ENCODE measurements at regions not wholly inside any gene's neighbourhood (a gene's known extent, or its start where the extent isn't known, plus 50 kb on each side); places are given as distances from the start of the nearest gene placed in this dataset.

GRCh38 chr2:196362973-196363549, 191.7 kb upstream of the STK17B start:
- Histone ChIP-seq H3K4me3 (ENCODE audit: low read depth, low read length, poor library complexity, severe bottlenecking) (no peak overlapping the region), H3K27me3 (ENCODE audit: insufficient read depth, low read length) (no peaks in the 10 kb centered on the region), H2AFZ (ENCODE audit: low read length) (no peak overlapping the region), H3K27ac (ENCODE audit: low read depth, low read length, poor library complexity, severe bottlenecking) (no peak overlapping the region), H3K9me3 (ENCODE audit: low read length) (no peaks in the 10 kb centered on the region), H3K79me2 (ENCODE audit: insufficient read depth, low read length) (no peaks in the 10 kb centered on the region), H3K36me3 (ENCODE audit: insufficient read depth, low read length) (no peaks in the 10 kb centered on the region), H4K20me1 (ENCODE audit: insufficient read depth, low read length) (no peaks in the 10 kb centered on the region), H3K4me1 (ENCODE audit: insufficient read depth, low read length, severe bottlenecking) (no peaks in the 10 kb centered on the region), H3K4me2 (ENCODE audit: low read length) (no peak overlapping the region), H3K9me2 (ENCODE audit: low read depth, low read length) (no peaks in the 10 kb centered on the region), H3F3A (ENCODE audit: insufficient read depth, low read length) (no peaks in the 10 kb centered on the region), H3K9ac (ENCODE audit: low read length) (no peak overlapping the region)
- TF ChIP-seq EZH2 (IDR thresholded peaks at IDR 0.05; ENCODE audit: borderline replicate concordance, low read length) (no peak), CTCF (IDR thresholded peaks at IDR 0.05; ENCODE audit: low read length) (no peak)

- no peaks in the 10 kb centered on the region for H3K79me2 ChIP-seq (ENCODE audit: insufficient read depth, low read length)
- no peaks in the 10 kb centered on the region for H3K9me2 ChIP-seq (ENCODE audit: low read depth, low read length)
- no peaks in the 10 kb centered on the region for H3K4me1 ChIP-seq (ENCODE audit: insufficient read depth, low read length, severe bottlenecking)
- H3K36me3 ChIP-seq (ENCODE audit: insufficient read depth, low read length), result no peaks in the 10 kb centered on the region
- H4K20me1 ChIP-seq (ENCODE audit: insufficient read depth, low read length), result no peaks in the 10 kb centered on the region
- no peak overlapping the region for H3K4me3 ChIP-seq (ENCODE audit: low read depth, low read length, poor library complexity, severe bottlenecking)
- no peak overlapping the region for H3K9ac ChIP-seq (ENCODE audit: low read length)
- TF ChIP-seq CTCF (IDR thresholded peaks at IDR 0.05; ENCODE audit: low read length) (no peak), EZH2 (IDR thresholded peaks at IDR 0.05; ENCODE audit: borderline replicate concordance, low read length) (no peak)
- H3K27ac ChIP-seq (ENCODE audit: low read depth, low read length, poor library complexity, severe bottlenecking), result no peak overlapping the region
- no peaks in the 10 kb centered on the region for H3K27me3 ChIP-seq (ENCODE audit: insufficient read depth, low read length)
- no peak overlapping the region for H3K4me2 ChIP-seq (ENCODE audit: low read length)
- no peak overlapping the region for H2AFZ ChIP-seq (ENCODE audit: low read length)
- H3F3A ChIP-seq (ENCODE audit: insufficient read depth, low read length), result no peaks in the 10 kb centered on the region
- H3K9me3 ChIP-seq (ENCODE audit: low read length), result no peaks in the 10 kb centered on the region
Observed at GRCh38 chr2:196365145-196365544, 193.8 kb upstream of the STK17B start.

GRCh38 chr2:196365923-196366322, 194.5 kb upstream of the STK17B start:
- no peaks in the 10 kb centered on the region for H3K9me3 ChIP-seq (ENCODE audit: low read length)
- no peak overlapping the region for H3K9ac ChIP-seq (ENCODE audit: low read length)
- H3F3A ChIP-seq (ENCODE audit: insufficient read depth, low read length), result no peaks in the 10 kb centered on the region
- H3K79me2 ChIP-seq (ENCODE audit: insufficient read depth, low read length), result no peaks in the 10 kb centered on the region
- H4K20me1 ChIP-seq (ENCODE audit: insufficient read depth, low read length), result no peaks in the 10 kb centered on the region
- no peak overlapping the region for H3K4me2 ChIP-seq (ENCODE audit: low read length)
- no peaks in the 10 kb centered on the region for H3K4me1 ChIP-seq (ENCODE audit: insufficient read depth, low read length, severe bottlenecking)
- TF ChIP-seq CTCF (IDR thresholded peaks at IDR 0.05; ENCODE audit: low read length), result no peak
- H3K9me2 ChIP-seq (ENCODE audit: low read depth, low read length), result no peaks in the 10 kb centered on the region
- no peak overlapping the region for H2AFZ ChIP-seq (ENCODE audit: low read length)
- no peak overlapping the region for H3K4me3 ChIP-seq (ENCODE audit: low read depth, low read length, poor library complexity, severe bottlenecking)
- H3K27me3 ChIP-seq (ENCODE audit: insufficient read depth, low read length), result no peaks in the 10 kb centered on the region
- no peaks in the 10 kb centered on the region for H3K36me3 ChIP-seq (ENCODE audit: insufficient read depth, low read length)
- no peak overlapping the region for H3K27ac ChIP-seq (ENCODE audit: low read depth, low read length, poor library complexity, severe bottlenecking)

Measured in OCI-LY1 (cell line).